Activated T-helper 2 cell treated with anti-CD3 and anti-CD28 coated beads, Interferon-gamma antibody, Interleukin-2, Interleukin-4, amounts not matched to agents 10 μg/mL and 5 μg/mL and 100 μg/mL, durations not matched to agents 14 hours and 24 hours and 36 hours (primary cell): ENCODE measurements at regions not wholly inside any gene's neighbourhood (a gene's known extent, or its start where the extent isn't known, plus 50 kb on each side); places are given as distances from the start of the nearest gene placed in this dataset.

Experiments used
- DNase-seq: peaks from one replicate; pipeline ENCODE4 v3.0.0; 2021; ENCODE audit warnings: low spot score
- H3K27ac Mint-ChIP-seq: one replicate; pipeline ENCODE4 v1.8.0; 2021; ENCODE audit warnings: mixed read lengths
- H3K27me3 Mint-ChIP-seq: one replicate; pipeline ENCODE4 v1.8.0; 2021; ENCODE audit warnings: low read depth, mixed read lengths
- H3K36me3 Mint-ChIP-seq: one replicate; pipeline ENCODE4 v1.8.0; 2021; ENCODE audit warnings: low read depth, mixed read lengths
- H3K4me1 Mint-ChIP-seq: one replicate; pipeline ENCODE4 v1.8.0; 2021; ENCODE audit warnings: low read depth, mixed read lengths
- H3K4me3 Mint-ChIP-seq: one replicate; pipeline ENCODE4 v1.8.0; 2021; ENCODE audit warnings: low read depth, mild to moderate bottlenecking, moderate library complexity, mixed read lengths
- H3K9me3 Mint-ChIP-seq: one replicate; pipeline ENCODE4 v1.8.0; 2021; ENCODE audit warnings: mixed read lengths
- intact Hi-C: fragments of 100-400 bp; cut with micrococcal nuclease; formaldehyde crosslinking; loops from one replicate; pipeline ENCODE4 v1.15.1; 2023

- Mint-ChIP-seq H3K36me3 (no peaks in the 10 kb centered on the region), H3K4me3 (no peak overlapping the region), H3K27me3 (peaks cover 3% of the 10 kb centered on the region), H3K4me1 (no peaks in the 10 kb centered on the region), H3K27ac (no peak overlapping the region), H3K9me3 (no peaks in the 10 kb centered on the region)
- intact Hi-C loops = no loop called here
- no peak for DNase-seq
These were observed 237.2 kb upstream of the PLET1 start for GRCh38 chr11:112497826-112498225.

- no peak overlapping the region for H3K4me3 Mint-ChIP-seq
These were observed 238.0 kb upstream of the PLET1 start for GRCh38 chr11:112498701-112499100.

GRCh38 chr11:112499153-112499880, 238.7 kb upstream of the PLET1 start:
- intact Hi-C loops = no loop called here
- no peaks in the 10 kb centered on the region for H3K4me1 Mint-ChIP-seq
- peaks cover 3% of the 10 kb centered on the region for H3K27me3 Mint-ChIP-seq
- H3K9me3 Mint-ChIP-seq = no peaks in the 10 kb centered on the region
- H3K36me3 Mint-ChIP-seq = no peaks in the 10 kb centered on the region
- no peak overlapping the region for H3K4me3 Mint-ChIP-seq
- no peak for DNase-seq
- no peak overlapping the region for H3K27ac Mint-ChIP-seq

More at GRCh38 chr11:112498701-112499100, 238.0 kb upstream of the PLET1 start:
- Mint-ChIP-seq H3K9me3 (no peaks in the 10 kb centered on the region), H3K27ac (no peak overlapping the region), H3K36me3 (no peaks in the 10 kb centered on the region), H3K4me1 (no peaks in the 10 kb centered on the region), H3K27me3 (peaks cover 3% of the 10 kb centered on the region)
- intact Hi-C loops = no loop called here
- DNase-seq = no peak

GRCh38 chr11:112499881-112500204, 239.2 kb upstream of the PLET1 start:
- DNase-seq = no peak
- H3K27me3 Mint-ChIP-seq = peaks cover 3% of the 10 kb centered on the region
- intact Hi-C loops = no loop called here
- no peaks in the 10 kb centered on the region for H3K9me3 Mint-ChIP-seq
- no peaks in the 10 kb centered on the region for H3K4me1 Mint-ChIP-seq
- H3K4me3 Mint-ChIP-seq = no peak overlapping the region
- H3K36me3 Mint-ChIP-seq = no peaks in the 10 kb centered on the region
- H3K27ac Mint-ChIP-seq = no peak overlapping the region

GRCh38 chr11:112503410-112503809, 242.8 kb upstream of the PLET1 start:
- Mint-ChIP-seq H3K27ac (no peak overlapping the region), H3K9me3 (no peaks in the 10 kb centered on the region), H3K27me3 (peaks cover 13% of the 10 kb centered on the region), H3K36me3 (no peaks in the 10 kb centered on the region), H3K4me1 (no peaks in the 10 kb centered on the region), H3K4me3 (no peak overlapping the region)
- intact Hi-C loops = no loop called here
- no peak for DNase-seq

GRCh38 chr11:112504056-112504455, 243.4 kb upstream of the PLET1 start:
- no peaks in the 10 kb centered on the region for H3K4me1 Mint-ChIP-seq
- H3K27ac Mint-ChIP-seq = no peak overlapping the region
- H3K9me3 Mint-ChIP-seq = no peaks in the 10 kb centered on the region
- H3K27me3 Mint-ChIP-seq = peaks cover 13% of the 10 kb centered on the region
- no peaks in the 10 kb centered on the region for H3K36me3 Mint-ChIP-seq
- intact Hi-C loops = no loop called here
- DNase-seq = no peak
- H3K4me3 Mint-ChIP-seq = no peak overlapping the region

- Mint-ChIP-seq H3K4me3 (no peak overlapping the region), H3K27me3 (peaks cover 9% of the 10 kb centered on the region), H3K27ac (no peak overlapping the region), H3K9me3 (no peaks in the 10 kb centered on the region), H3K4me1 (no peaks in the 10 kb centered on the region), H3K36me3 (no peaks in the 10 kb centered on the region)
- no peak for DNase-seq
- intact Hi-C loops = no loop called here
These were observed 246.2 kb upstream of the PLET1 start for GRCh38 chr11:112506852-112507251.

GRCh38 chr11:112507281-112507680, 246.6 kb upstream of the PLET1 start:
- Mint-ChIP-seq H3K4me3 (no peak overlapping the region), H3K36me3 (no peaks in the 10 kb centered on the region), H3K4me1 (no peaks in the 10 kb centered on the region), H3K9me3 (no peaks in the 10 kb centered on the region), H3K27ac (no peak overlapping the region), H3K27me3 (peaks cover 9% of the 10 kb centered on the region)
- intact Hi-C loops = no loop called here
- no peak for DNase-seq

- intact Hi-C loops = no loop called here
- Mint-ChIP-seq H3K27ac (no peak overlapping the region), H3K9me3 (no peaks in the 10 kb centered on the region), H3K27me3 (peaks cover 9% of the 10 kb centered on the region), H3K4me1 (no peaks in the 10 kb centered on the region), H3K4me3 (no peak overlapping the region), H3K36me3 (no peaks in the 10 kb centered on the region)
- no peak for DNase-seq
These were observed 248.1 kb upstream of the PLET1 start for GRCh38 chr11:112508750-112509149.

- no peaks in the 10 kb centered on the region for H3K9me3 Mint-ChIP-seq
- H3K4me3 Mint-ChIP-seq = no peak overlapping the region
- H3K27me3 Mint-ChIP-seq = peaks cover 9% of the 10 kb centered on the region
- no peaks in the 10 kb centered on the region for H3K36me3 Mint-ChIP-seq
- no peak overlapping the region for H3K27ac Mint-ChIP-seq
- H3K4me1 Mint-ChIP-seq = no peaks in the 10 kb centered on the region
- DNase-seq = no peak
- intact Hi-C loops = no loop called here
These were observed 248.6 kb upstream of the PLET1 start for GRCh38 chr11:112509300-112509699.

GRCh38 chr11:112511271-112511670, 250.6 kb upstream of the PLET1 start:
- no peak overlapping the region for H3K27ac Mint-ChIP-seq
- H3K9me3 Mint-ChIP-seq = no peaks in the 10 kb centered on the region
- H3K4me3 Mint-ChIP-seq = no peak overlapping the region
- no peaks in the 10 kb centered on the region for H3K36me3 Mint-ChIP-seq
- intact Hi-C loops = no loop called here
- no peak for DNase-seq
- H3K27me3 Mint-ChIP-seq = peaks cover 8% of the 10 kb centered on the region
- no peaks in the 10 kb centered on the region for H3K4me1 Mint-ChIP-seq

- Mint-ChIP-seq H3K27me3 (peaks cover 7% of the 10 kb centered on the region), H3K4me1 (no peaks in the 10 kb centered on the region), H3K36me3 (no peaks in the 10 kb centered on the region), H3K4me3 (no peak overlapping the region), H3K9me3 (no peaks in the 10 kb centered on the region), H3K27ac (no peak overlapping the region)
- no peak for DNase-seq
- intact Hi-C loops = no loop called here
These were observed 251.3 kb upstream of the PLET1 start for GRCh38 chr11:112511911-112512310.

GRCh38 chr11:112513417-112513816, 252.8 kb upstream of the PLET1 start:
- H3K27me3 Mint-ChIP-seq = no peaks in the 10 kb centered on the region
- DNase-seq = no peak
- intact Hi-C loops = no loop called here
- H3K4me3 Mint-ChIP-seq = no peak overlapping the region
- H3K9me3 Mint-ChIP-seq = peaks cover 3% of the 10 kb centered on the region
- H3K27ac Mint-ChIP-seq = no peak overlapping the region
- no peaks in the 10 kb centered on the region for H3K4me1 Mint-ChIP-seq
- H3K36me3 Mint-ChIP-seq = no peaks in the 10 kb centered on the region
